ENCODE measurements at regions not wholly inside any gene's neighbourhood (a gene's known extent, or its start where the extent isn't known, plus 50 kb on each side); places are given as distances from the start of the nearest gene placed in this dataset.
A peak's percentile ranks its signal among the peaks of the same experiment; 100 is the strongest.

- H3K4me3 ChIP-seq (ENCODE audit: low read depth, low read length), result no peak overlapping the region
- peak; percentile 34 for DNase-seq (ENCODE audit: low read depth)
- no peak for TF ChIP-seq CTCF (IDR thresholded peaks at IDR 0.05; ENCODE audit: insufficient read depth, low read depth, low read length)
Observed at GRCh38 chr5:125582352-125582751, 835.9 kb upstream of the ZNF608 start.

GRCh38 chr5:125583321-125584139 lies 837.1 kb upstream of the ZNF608 start:
- no peak for TF ChIP-seq CTCF (IDR thresholded peaks at IDR 0.05; ENCODE audit: insufficient read depth, low read depth, low read length)
- no peak overlapping the region for H3K4me3 ChIP-seq (ENCODE audit: low read depth, low read length)
- no peak for DNase-seq (ENCODE audit: low read depth)

DNA sequence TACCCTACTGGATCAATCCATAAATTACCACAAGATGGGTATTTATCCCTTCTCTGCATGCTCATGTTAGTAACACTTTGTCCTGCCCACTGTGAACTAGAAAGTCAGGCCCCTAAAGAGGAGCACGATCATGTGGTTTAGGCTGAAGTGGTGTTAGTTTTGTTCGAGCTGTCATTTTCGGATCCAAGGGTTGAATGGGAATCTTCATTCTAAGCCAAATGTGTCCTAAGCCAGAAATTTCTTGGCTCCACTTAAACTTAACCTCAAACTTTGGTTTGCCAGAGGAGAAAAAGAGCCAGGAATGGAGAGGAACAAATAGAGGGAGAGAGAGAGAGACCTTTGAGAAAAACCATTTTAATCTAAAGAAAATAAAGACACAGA lies 837.7 kb upstream of the ZNF608 start:
- no peak for DNase-seq (ENCODE audit: low read depth)
- no peak overlapping the region for H3K4me3 ChIP-seq (ENCODE audit: low read depth, low read length)
- TF ChIP-seq CTCF (IDR thresholded peaks at IDR 0.05; ENCODE audit: insufficient read depth, low read depth, low read length), result no peak

GRCh38 chr5:125587631-125588030 lies 835.6 kb upstream of the GRAMD2B start:
- TF ChIP-seq CTCF (IDR thresholded peaks at IDR 0.05; ENCODE audit: insufficient read depth, low read depth, low read length), result no peak
- peak; percentile 81 for DNase-seq (ENCODE audit: low read depth)
- H3K4me3 ChIP-seq (ENCODE audit: low read depth, low read length), result no peak overlapping the region

DNA sequence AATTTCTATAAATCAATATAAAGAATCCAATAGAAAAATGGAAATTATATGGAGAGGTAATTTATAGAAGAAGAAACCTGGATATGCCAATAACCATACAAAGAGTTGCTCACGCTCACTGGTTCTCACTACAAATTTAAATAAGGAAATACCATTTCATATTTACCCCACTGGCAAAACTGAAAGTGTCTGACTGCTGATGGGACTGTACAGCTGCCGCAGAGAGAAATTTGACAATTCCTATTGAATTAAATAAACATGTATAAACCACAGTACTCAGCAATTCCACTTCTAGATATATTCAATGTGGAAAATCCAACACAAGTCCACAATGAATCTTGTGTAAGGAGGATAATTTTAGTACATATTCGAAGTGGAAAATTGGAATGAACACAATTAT lies 830.4 kb upstream of the GRAMD2B start:
- DNase-seq (ENCODE audit: low read depth), result no peak
- no peak overlapping the region for H3K4me3 ChIP-seq (ENCODE audit: low read depth, low read length)
- no peak for TF ChIP-seq CTCF (IDR thresholded peaks at IDR 0.05; ENCODE audit: insufficient read depth, low read depth, low read length)

DNA sequence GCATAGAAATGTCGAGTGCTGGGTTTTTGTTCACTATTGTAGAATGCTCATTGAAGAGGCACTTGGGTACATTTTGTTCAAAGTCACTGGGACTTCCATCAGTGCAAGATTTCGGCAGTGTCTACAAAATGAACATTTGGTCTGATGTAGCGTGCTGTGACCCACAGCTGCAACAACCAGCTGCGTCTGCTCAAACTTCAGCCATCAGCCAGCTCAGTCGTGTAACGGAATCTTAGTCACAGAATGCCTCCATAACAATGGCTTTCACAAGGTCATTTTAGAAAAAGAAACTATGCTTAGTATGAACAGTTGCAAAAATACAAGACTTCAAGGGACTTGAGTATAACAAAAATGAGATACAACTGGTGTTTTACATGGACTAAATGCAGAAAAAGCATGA lies 828.1 kb upstream of the GRAMD2B start:
- H3K4me3 ChIP-seq (ENCODE audit: low read depth, low read length), result no peak overlapping the region
- TF ChIP-seq CTCF (IDR thresholded peaks at IDR 0.05; ENCODE audit: insufficient read depth, low read depth, low read length), result no peak
- peak; percentile 54 for DNase-seq (ENCODE audit: low read depth)

DNA sequence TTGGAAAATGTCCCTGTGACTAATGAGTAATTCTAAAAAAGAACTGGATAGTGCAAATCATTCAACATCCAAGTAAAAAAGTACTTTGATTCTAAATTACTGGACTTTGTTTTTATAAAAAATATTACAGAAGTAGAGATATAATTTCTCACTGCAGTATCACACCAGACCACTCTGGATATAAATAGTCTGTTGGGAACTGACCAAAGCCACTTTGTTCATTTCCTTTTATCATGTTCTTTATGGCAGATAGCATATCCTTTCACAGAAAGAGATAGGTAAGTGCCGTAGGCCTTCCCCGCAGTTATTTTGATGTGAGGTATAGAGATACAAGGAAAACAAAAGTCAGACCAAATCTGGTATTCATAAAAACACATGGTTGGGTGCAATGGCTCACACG lies 827.4 kb upstream of the GRAMD2B start:
- TF ChIP-seq CTCF (IDR thresholded peaks at IDR 0.05; ENCODE audit: insufficient read depth, low read depth, low read length), result no peak
- no peak overlapping the region for H3K4me3 ChIP-seq (ENCODE audit: low read depth, low read length)
- no peak for DNase-seq (ENCODE audit: low read depth)

Measured in fibroblast of villous mesenchyme (primary cell).